ENCODE measurements at regions not wholly inside any gene's neighbourhood (a gene's known extent, or its start where the extent isn't known, plus 50 kb on each side); places are given as distances from the start of the nearest gene placed in this dataset.
"Not testable (repeated sequence)": the region's sequence is repeated elsewhere in the genome, so short reads cannot be mapped to it uniquely, and the experiment has no call there.

DNA sequence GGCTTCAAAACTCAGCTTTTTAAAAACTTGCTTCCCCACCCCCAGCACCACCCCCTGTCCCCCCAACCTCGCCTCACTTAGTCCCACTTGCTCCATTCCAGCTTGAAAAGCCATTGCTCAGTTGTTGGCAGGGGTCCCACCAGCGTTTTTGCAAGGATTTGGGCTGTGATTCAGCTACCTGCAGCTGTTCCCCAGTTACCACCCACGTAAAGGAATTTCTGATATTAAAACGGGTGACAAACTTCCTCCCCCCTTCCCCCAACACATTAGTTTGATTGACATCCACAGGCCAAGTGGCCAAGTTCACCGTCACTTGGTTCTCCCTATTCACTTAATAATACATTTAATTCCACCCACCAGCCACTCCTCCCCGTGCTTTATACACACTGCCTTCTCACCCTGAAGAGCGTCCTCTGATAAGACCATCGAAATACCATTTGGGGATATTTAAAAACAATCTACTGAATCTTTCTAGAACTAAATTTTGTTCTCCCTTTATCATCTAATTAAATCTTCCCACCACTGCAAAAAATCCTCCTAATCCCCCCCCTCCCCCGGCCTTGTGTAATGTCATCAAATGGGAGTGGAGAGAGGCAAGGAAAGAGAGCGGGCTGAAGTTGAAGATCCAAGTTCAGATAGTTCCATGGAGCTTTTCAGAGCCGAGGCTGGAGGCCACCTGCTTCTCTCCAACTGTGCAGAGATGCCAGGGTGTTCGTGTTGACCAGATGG is 55.1 kb downstream of the SOX9 start:
- DNase-seq = no peak

DNA sequence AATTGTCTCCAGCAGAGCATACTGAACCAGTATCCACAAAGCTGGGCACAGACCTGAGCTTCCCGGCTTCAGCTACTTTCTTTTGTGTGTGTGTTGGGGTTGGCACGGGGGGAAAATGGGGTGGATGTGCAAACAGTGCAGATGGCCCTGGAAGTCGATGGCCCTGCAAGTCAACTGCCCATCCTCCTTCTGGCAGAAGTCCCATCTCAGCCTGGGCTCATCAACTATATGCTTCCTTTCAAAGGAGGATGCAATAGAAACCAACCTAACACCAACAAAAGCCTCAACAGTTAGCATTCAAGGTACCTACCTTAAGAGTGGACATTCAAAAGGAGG is 55.7 kb downstream of the SOX9 start:
- no peak for DNase-seq

DNA sequence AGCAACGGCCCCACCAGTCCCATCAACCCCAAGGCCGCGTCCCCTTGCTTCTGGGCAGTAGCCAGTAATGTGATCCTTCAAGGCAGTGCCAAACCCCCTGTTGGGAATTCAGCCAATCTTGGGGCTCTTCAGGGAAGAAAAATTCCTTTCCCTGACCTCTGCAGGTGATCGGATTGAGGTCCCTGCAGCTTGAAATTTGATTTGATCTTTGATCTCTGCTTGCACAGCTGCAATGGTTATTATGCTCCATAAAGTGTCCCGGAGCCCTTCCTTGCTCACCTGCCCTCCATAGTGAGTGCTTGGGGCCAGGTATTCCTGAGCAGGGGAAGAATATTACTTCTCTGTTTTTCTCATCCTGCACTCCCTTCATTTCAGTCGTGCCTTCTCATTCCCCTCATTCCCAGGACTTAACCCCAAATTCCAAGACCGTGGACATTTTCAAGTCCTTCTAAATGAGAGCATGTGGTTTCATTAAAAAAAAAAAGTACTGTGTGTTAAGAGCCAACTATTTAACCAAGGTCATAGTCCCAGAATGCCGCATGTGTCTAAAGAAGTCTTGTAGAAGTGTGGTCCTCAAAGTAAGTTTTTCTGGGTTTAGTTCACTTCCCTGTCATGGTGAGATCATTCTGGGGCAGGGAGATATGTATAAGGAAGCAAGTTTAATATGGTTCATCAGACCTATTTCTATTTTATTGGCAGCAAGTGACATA is 56.3 kb downstream of the SOX9 start:
- no peak for DNase-seq

DNA sequence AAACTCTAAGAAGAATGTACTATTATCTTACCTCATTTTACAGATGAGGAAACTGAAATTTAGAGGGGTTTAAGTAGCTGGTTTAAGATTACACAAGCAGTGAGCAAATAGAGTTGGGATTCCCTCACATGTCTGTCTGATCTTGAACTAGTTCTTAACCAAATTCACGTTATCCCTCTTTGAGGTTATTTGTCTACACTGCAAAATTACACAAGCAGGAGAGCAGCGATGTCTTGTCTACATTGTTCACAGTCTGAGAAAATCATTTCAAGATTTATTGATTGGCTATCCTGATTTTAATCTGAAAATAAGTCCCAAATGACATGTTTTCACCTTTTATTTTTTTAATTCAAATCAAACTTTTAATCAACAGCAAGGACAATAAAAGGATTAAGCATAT is 56.9 kb downstream of the SOX9 start:
- no peak for DNase-seq

DNA sequence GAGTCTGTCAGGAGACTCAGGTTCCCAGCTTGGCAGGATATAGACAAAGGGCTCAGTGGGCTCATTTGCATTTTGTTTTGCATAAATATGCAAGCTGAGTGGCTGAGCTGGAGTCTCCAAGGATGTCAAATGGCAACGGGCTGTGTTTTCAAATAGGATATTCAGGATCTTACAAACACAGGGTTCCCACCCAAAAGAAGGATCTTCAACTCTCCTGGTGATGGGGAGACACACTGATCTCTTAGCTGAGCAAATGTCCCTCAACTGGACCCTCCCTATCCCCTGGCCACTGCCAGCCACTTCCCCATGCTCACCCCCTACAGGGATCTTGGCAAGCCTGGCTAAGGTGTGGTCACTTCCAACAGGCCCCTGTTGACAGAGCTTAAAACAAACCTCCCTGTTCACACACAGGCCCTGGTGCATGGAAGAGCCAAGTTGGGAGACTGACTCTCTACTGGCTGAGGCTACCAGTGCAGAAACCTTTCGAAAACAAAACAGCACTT is 61.6 kb downstream of the SOX9 start:
- DNase-seq = no peak

DNA sequence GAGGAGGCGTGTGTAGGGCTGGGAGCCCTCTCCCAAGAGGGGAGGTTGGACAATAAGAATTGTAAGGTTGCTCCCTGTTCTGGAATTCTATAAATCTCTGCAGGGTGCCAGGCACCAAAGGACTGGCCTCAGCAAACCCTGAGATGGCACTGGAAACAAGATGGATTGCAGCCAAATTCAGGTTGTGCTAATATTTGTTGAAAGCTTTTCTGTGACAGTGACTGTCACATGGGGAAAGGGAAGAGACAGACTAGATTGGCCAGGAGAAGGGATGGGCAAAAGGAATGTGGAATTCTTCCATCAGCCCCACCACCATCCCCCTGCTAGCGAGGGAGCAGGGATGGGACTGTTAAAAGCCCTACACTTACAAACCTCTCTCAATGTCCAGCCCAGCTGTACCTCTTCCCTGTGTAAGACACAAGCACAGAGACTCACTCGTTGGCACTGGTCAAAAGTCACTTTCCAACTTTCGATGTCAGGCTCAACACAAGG is 62.4 kb downstream of the SOX9 start:
- no peak for DNase-seq

DNA sequence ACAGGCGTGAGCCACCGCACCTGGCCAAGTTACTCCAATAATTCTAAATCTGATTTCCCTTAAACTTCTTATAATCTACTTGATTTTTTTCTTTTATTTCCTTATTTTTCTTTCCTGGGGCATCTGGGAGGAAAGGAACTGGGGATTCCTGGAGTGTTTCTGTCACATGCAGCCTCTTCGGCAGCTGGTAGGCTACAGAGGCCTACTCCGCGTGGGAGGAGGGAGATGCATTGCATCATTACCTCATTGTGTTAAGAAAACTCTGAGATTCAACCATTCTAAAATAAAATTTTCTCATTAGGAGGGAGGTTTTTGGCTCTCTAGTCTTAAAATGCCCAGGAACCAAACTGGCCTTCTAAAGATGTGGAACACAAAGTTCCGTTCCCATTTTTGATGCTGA is 64.0 kb downstream of the SOX9 start:
- no peak for DNase-seq

DNA sequence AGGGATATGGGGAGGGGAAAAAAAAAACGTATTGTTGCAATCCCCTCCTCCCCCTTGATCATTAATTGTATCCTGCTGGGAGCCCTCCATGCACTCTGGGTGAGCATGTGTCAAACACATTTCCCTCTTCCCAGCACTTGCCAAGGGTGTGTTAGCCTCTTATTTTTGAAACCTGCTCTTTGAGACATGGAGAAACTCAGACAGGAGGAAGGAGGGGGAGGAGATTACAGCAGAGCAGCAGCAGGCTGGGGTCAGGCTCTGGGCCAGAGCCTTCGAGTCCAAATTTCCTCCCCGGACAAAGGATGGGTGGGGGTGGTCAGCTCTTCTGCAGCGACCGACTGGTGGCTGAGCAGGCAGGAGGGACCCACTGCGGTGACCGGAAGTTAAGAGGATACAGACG is 64.7 kb downstream of the SOX9 start:
- no peak for DNase-seq

DNA sequence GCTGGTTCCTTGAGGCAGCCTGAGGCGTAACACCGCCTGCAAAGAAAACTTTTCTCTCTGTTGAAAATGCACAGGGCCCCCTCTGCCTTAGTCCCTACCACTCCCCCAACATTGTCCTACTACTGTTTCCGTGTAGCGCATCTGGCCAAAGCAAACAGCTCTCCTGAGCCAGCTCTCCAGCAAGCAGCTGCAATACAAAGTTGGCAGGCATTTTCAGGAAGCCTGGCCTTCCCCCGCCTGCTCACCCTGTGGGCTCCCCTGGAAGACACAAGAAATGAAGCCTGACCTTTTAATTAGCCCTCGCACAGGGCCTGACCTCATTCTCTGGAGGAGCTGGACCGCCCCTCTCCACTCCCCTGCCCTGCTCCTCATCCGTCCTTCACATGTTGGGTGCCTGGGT is 66.7 kb downstream of the SOX9 start:
- DNase-seq = no peak

DNA sequence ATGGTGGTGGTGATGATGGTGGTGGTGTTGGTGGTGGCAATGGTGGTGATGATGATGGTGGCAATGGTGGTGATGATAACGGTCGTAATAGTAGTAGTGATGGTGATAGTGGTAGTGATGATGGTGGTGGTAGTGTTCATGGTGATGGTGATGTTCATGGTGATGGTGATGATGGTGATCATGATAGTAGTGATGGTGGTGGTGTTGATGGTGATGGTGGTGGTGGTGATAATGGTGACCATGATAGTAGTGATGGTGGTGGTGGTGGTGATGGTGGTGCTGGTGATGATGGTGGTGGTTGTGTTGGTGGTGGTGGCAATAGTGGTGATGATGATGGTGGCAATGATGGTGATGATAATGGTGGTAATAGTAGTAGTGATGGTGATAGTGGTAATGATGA is 68.0 kb downstream of the SOX9 start:
- DNase-seq = no peak

DNA sequence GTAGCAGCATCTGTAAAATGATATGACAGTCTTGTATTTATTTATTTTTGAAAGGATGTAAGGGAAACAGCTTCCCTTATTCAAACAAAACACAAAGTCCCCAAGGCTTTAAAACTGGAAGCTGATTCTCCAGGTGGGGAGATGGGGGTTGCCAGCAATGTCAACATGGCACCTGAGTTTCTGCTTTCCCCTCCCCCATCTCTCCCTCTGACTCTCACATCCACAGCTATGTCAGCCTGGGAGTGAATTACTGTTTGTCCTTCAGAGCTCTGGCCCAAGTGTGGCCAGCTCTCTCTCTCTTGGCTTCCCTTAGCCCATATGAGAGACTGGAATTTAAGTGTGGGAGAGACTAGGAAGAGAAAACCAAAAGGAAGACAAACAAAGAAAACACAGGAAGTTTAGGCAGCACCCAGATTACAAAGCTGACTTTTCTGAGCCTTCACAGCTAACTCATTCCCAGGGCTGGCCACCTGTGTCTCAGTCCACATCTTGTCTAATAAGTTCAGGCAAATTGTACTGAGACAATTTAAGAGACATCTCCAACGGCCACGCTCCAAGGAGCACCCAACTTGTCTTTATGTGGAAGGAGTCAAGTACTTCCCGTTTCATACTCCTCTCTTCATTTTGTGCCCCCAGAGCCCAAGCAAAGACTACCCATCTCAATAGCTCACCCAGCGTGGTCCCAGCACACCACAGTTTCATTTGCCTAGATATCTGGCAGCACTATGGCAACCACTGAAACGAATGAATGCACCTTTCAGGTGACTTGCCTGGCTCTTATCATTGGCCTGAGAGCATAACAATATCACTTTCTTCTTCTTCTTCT is 69.2 kb downstream of the SOX9 start:
- no peak for DNase-seq

DNA sequence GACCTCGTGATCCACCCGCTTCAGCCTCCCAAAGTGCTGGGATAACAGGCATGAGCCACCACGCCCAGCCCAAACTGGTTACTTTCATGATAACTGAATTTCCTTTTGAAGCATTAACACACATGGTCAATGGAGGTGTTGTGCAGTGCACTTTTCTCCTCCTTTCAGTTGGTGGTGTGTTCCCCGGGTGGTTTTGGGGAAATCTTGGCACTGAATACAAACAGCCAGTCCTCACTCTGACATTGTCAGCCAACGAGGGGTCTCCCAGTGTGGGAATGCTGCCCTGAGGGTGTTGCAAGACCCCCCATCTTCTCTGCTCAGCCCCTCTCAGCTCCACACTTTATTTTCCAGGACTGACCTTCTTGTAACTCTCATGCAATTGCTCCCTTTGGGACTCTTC is 70.5 kb downstream of the SOX9 start:
- no peak for DNase-seq

DNA sequence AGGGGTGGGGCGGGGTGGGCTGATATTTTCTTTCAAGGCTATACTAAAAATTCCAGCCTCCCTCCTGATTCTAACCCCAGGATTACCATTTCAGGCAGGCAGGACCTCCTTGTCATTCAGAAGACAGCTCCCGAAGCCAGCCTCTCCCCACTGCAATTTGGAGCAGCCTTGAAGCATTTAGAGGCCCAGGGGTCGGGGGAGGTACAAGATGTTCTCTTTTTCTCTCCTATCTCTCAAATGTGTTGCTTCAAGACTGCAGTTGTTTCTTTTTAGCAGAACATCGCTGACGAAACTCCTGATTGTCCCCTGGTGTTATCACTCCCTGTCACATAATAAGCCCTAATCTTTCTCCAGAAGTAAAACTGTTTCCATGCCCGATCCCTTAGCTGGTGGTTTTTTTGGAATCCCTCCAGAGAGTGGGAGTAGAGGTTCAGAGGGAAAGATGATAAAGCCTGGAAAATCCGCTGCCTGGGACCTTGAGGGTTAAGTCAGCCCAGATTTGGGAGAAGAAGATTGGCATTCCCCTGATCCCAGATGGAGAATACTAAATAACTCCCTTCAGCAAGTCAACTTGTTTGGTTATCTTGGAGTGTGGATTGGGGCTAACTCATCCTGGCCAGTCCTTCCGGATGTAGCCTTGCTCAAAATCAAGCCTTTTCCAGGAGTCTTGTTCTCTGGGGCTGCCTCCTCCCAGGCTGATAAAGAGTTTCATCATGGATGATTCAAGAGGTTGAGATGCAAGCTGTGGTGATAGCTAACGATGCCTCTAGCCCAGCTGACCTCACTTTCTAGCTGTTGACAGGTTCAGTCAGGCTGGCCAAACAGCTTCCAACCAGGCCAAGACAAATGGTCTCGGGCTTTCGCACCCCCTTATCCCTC is 71.3 kb downstream of the SOX9 start:
- no peak for DNase-seq

DNA sequence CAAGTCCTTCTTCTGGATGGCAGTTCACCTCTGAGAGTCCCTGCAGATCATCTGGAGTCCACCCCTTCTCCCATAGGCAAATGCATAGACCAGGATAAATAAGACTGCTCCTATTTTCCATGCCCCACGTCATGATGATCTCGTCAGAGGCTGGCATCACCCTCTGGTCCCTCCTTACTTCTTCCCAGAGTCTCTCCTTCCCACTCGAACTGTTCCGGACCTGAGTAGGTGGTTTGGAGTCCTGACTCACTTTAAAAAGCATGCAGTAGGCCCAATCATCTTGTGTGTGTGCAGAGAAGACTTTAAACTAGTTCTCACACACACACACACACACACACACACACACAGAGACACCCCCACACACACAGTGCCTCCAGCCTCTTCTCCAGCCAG is 72.0 kb downstream of the SOX9 start:
- DNase-seq = no peak

DNA sequence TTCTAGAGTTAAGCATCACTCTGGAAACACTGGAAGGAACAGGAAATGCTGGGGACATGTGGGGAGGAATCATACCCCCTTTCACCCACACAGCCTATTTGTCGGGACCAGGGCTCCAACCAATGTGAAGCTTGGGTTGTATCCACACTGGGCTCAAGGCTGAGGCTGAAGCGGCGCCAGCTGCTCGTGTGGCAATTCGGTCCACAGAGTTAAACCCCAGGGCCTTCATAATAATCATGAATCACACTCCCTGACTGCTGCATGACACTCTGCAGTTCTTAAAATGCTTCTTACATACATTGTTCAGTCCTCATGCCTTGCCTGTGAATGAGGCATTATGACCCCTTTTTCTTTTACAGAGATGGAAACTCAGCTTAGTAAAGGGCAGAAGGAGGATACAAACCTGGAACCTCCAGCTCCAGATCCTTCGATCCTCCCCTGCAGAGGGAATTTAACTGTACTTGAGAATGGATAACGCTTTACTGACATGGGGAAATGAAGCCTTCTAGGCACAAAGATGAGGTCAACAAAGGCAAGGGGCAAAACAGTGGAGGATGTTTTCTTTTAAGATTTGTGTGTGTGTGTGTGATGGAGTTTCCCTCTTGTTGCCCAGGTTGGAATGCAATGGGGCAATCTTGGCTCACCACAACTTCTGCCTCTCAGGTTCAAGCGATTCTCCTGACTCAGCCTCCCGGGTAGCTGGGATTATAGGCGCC is 72.7 kb downstream of the SOX9 start:
- no peak for DNase-seq

DNA sequence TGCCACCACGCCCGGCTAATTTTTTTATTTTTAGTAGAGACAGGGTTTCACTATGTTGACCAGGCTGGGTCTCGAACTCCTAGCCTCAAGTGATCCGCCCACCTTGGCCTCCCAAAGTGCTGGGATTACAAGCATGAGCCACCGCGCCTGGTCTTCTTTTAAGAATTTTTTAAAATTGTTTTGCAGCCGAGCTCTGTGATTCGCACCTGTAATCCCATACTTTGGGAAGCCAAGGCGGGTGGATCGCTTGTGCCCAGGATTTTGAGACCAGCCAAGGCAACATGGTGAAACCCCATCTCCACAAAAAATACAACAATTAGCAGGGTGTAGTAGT is 73.3 kb downstream of the SOX9 start:
- not testable (repeated sequence) for DNase-seq

DNA sequence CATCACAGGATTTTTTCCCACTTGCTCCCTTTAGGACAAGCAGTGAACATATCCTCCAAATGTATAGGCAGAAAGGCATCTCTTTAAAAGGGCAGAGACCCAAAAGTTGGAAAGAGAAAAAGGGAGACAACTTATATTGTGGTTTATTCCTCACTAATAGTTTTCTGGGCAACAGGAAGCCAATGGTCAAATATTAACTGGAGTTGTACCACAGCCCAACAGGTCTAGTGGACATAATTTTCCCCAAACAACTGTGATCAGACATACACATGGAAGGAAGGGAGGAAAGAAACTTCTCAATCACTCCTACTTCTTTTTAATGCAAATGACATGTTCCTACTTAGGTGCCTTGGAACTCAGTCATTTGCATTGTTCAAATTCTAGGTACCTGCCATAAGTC is 78.4 kb downstream of the SOX9 start:
- no peak for DNase-seq

DNA sequence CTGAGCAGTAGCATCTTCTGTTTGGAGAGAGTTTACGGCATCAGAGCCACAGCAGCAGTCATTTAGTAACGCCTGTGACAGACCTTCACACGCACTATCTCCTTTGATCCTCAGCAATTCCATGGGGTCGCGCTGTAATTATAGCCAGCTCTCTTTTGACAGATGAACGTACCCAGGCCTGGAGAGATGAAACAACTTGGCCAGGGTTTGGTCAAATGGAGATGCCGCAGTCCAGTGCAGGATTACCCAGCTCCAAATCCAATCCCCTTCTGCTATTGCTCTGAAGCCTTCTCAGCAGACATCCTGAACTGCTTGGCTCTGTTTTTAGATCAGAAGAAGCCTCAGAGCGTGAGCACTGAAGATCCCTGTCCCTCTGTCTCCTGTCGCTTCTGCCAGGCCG is 83.9 kb downstream of the SOX9 start:
- no peak for DNase-seq

DNA sequence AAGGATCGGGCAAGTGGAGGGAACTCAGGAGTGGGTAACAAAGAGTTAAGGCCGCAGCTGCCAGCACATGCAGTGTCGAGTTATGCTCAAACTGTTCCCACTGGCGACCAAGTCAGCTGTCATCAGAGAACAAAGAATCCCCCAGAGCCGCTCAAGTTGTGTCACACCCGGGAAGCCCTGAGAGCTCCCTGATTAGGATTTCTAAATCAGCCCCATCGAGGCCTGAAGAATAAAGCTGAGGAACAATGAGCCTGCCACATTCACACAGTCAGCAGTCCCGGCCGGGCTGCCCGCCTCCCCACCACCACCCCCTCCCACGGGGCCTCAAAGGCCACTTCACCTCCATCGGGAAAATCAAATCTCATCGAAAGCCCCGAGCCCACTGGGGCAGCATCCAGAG is 84.5 kb downstream of the SOX9 start:
- DNase-seq = no peak

DNA sequence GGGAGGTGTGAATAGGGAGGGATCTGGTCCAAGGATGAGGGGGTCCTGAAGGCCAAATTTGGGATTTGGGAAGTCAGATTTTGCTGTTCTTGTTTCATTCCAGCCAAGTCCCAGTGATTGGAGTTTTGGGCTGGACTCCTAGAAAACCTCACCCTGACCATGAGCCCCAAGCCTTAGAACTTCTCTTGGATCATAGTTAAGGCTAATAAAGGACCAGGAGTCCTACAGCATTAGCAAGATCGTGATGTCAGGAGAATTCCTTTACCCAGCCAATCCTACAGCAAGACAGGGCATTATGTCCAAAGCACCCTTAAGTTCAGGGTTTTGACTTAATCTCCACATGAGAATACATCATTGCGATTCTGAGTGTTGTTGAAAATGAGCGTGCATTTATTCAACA is 85.0 kb downstream of the SOX9 start:
- no peak for DNase-seq

DNA sequence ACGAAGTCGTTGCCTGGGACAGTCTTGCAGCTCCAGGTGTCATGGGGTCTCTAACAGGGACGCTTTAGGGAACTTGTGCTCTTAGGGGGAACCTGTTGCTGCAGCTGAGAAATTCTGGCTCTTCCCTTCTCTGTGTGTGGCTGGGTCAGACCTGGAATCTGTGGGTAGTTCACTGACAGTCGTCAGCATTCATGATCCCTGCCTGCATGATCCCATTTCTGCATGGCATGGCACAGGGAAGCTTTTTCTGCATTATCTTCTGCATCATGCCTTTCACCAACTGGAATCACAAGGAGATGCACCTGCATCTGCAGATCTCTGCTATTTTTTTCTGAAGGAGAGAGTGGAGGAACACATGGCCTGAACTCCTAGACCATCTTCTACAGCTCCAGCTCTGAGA is 85.6 kb downstream of the SOX9 start:
- DNase-seq = no peak

DNA sequence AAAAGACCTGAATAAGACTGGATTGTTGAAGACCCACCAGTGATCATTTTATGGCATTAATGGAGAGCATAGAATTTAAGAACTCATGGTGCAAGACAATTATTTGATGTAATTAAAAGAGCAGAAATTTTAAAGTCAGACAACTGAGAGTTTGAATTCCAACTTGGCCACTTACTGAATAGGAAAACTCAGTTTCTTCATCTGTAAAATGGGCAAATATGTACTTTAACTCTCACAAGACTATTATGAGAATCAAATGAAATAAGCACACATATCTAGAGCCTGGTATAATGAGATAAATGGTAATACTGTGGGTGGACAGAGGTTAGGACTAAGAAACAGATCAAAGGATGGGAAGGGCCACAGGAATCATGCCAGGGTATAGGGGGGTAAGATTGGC is 88.0 kb downstream of the SOX9 start:
- DNase-seq = no peak

All from inflammatory macrophage treated with lipopolysaccharide for 4 hours (primary cell).